Glomerular endothelial cell (primary cell): ENCODE measurements at regions not wholly inside any gene's neighbourhood (a gene's known extent, or its start where the extent isn't known, plus 50 kb on each side); places are given as distances from the start of the nearest gene placed in this dataset.

ENCODE experiments used
- DNase-seq: peaks from one replicate; pipeline ENCODE4 v3.0.0-alpha.2; 2011; ENCODE audit warnings: low read depth, low spot score; ENCODE audit errors: extremely low read depth

GRCh38 chr17:65446838-65447526 lies 114.5 kb downstream of the AXIN2 start:
- DNase-seq, result no peak

GRCh38 chr17:65446043-65446442 lies 115.4 kb downstream of the AXIN2 start:
- DNase-seq, result no peak

GRCh38 chr17:65444049-65444448 lies 117.4 kb downstream of the AXIN2 start:
- no peak for DNase-seq

GRCh38 chr17:65442691-65443090 lies 118.8 kb downstream of the AXIN2 start:
- no peak for DNase-seq

- DNase-seq, result no peak
These were observed 119.2 kb downstream of the AXIN2 start for GRCh38 chr17:65442250-65442649.

- DNase-seq, result no peak
These were observed 120.3 kb downstream of the AXIN2 start for GRCh38 chr17:65441053-65441605.

- no peak for DNase-seq
These were observed 122.6 kb downstream of the AXIN2 start for GRCh38 chr17:65438708-65439294.

GRCh38 chr17:65438173-65438572 lies 123.3 kb downstream of the AXIN2 start:
- DNase-seq, result no peak

GRCh38 chr17:65436871-65437270 lies 124.6 kb downstream of the AXIN2 start:
- DNase-seq, result no peak

- no peak for DNase-seq
These were observed 126.6 kb downstream of the AXIN2 start for GRCh38 chr17:65434878-65435277.

- DNase-seq, result no peak
These were observed 127.2 kb downstream of the AXIN2 start for GRCh38 chr17:65434251-65434650.

GRCh38 chr17:65433592-65433991 lies 127.9 kb downstream of the AXIN2 start:
- no peak for DNase-seq

- no peak for DNase-seq
These were observed 128.3 kb downstream of the AXIN2 start for GRCh38 chr17:65433157-65433556.

GRCh38 chr17:65431116-65431515 lies 130.3 kb downstream of the AXIN2 start:
- no peak for DNase-seq

- no peak for DNase-seq
These were observed 131.1 kb downstream of the AXIN2 start for GRCh38 chr17:65430209-65430833.

- DNase-seq, result no peak
These were observed 137.9 kb downstream of the AXIN2 start for GRCh38 chr17:65423346-65424140.

GRCh38 chr17:65418622-65419021 lies 142.8 kb downstream of the AXIN2 start:
- DNase-seq, result no peak

GRCh38 chr17:65417406-65418221 lies 143.8 kb downstream of the AXIN2 start:
- DNase-seq, result no peak

- no peak for DNase-seq
These were observed 145.5 kb downstream of the AXIN2 start for GRCh38 chr17:65415991-65416390.

- DNase-seq, result no peak
These were observed 148.1 kb downstream of the AXIN2 start for GRCh38 chr17:65413390-65413789.
